B cell (primary cell): ENCODE measurements at regions not wholly inside any gene's neighbourhood (a gene's known extent, or its start where the extent isn't known, plus 50 kb on each side); places are given as distances from the start of the nearest gene placed in this dataset.

Experiments used
- ATAC-seq: fragments of 200-7000 bp; cut with Tn5 transposase; one replicate; pipeline ENCODE4 v1.10.0; 2021; ENCODE audit warnings: low read depth, mild to moderate bottlenecking, moderate number of reproducible peaks, moderate library complexity
- CTCF ChIA-PET: fragments of 350-600 bp; sonication (Branson Sonifier 250); formaldehyde crosslinking; loops from one replicate; lab custom pipeline; 2021; ENCODE audit warnings: antibody characterized with exemption, inconsistent platforms; lab: Charles Lee
- POLR2A ChIA-PET: fragments of 350-600 bp; sonication (Branson Sonifier 250); formaldehyde crosslinking; loops from one replicate; lab custom pipeline; 2021; ENCODE audit warnings: antibody characterized with exemption; lab: Charles Lee
- DNase-seq: peaks from one replicate; pipeline ENCODE4 v3.0.0; 2013
- H2AFZ ChIP-seq: 2 replicates; pipeline ENCODE4 v1.6.1; 2012; ENCODE audit warnings: mild to moderate bottlenecking, low read depth, low read length; ENCODE audit not compliant: insufficient read depth, poor library complexity, severe bottlenecking
- H3K27ac ChIP-seq, 2 donors: 1 replicate in 1 of 2; 2 replicates in 1 of 2; pipeline ENCODE4 v1.5.1; 2012 to 2013; ENCODE audit warnings: low read length in 2 of 2, mild to moderate bottlenecking in 2 of 2, moderate library complexity in 1 of 2
- H3K27me3 ChIP-seq, 4 experiments: fragments of 200-600 bp in 1 of 4; sonication (generic) in 1 of 4; replicated peaks in 1 of 4; 1 replicate in 2 of 4; 2 replicates in 2 of 4; pipeline versions ENCODE4 v1.6.1 to v1.7.0; 2013 to 2016; ENCODE audit warnings: low read length in 3 of 4, mild to moderate bottlenecking in 2 of 4, mixed read lengths in 1 of 4, moderate library complexity in 1 of 4; ENCODE audit not compliant: insufficient read depth in 4 of 4, control insufficient read depth in 3 of 4; ENCODE audit errors: control extremely low read depth in 1 of 4
- H3K36me3 ChIP-seq, 2 experiments: replicated peaks in 1 of 2; 1 replicate in 1 of 2; 2 replicates in 1 of 2; pipeline versions ENCODE4 v1.6.1 to v1.7.1; 2013; ENCODE audit warnings: low read length in 1 of 2; ENCODE audit not compliant: insufficient read depth in 2 of 2, control insufficient read depth in 1 of 2; ENCODE audit errors: control extremely low read depth in 1 of 2, extremely low read depth in 1 of 2
- H3K4me1 ChIP-seq, 2 donors: fragments of 200-600 bp in 1 of 2; sonication (generic) in 1 of 2; 1 replicate in 1 of 2; 2 replicates in 1 of 2; pipeline versions ENCODE4 v1.5.1 to v1.6.1; 2013 to 2017; ENCODE audit warnings: low read length in 2 of 2; ENCODE audit not compliant: control insufficient read depth in 2 of 2, insufficient read depth in 2 of 2
- H3K4me2 ChIP-seq: replicated peaks from 2 replicates; pipeline ENCODE3; 2012; ENCODE audit warnings: mild to moderate bottlenecking, low read depth, low read length; ENCODE audit not compliant: poor library complexity, severe bottlenecking
- H3K4me3 ChIP-seq, 5 experiments: fragments of 200-600 bp in 1 of 5; sonication (generic) in 1 of 5; 1 replicate in 3 of 5; 2 replicates in 2 of 5; pipeline versions ENCODE4 v1.5.1 to v1.7.0; 2011 to 2016; ENCODE audit warnings: low read length in 4 of 5, mild to moderate bottlenecking in 4 of 5, low read depth in 2 of 5, control low read depth in 1 of 5, moderate library complexity in 1 of 5; ENCODE audit not compliant: insufficient read depth in 1 of 5; ENCODE audit errors: control extremely low read depth in 1 of 5, extremely low read depth in 1 of 5
- H3K79me2 ChIP-seq: fragments of 200-600 bp; sonication (generic); one replicate; pipeline ENCODE4 v1.6.0; 2016; ENCODE audit warnings: low read length; ENCODE audit not compliant: control insufficient read depth, insufficient read depth
- H3K9ac ChIP-seq: fragments of 200-600 bp; sonication (generic); 2 replicates; pipeline ENCODE4 v1.6.1; 2017; ENCODE audit warnings: mild to moderate bottlenecking, low read length, moderate library complexity
- H3K9me3 ChIP-seq, 3 donors: one replicate each; pipeline versions ENCODE4 v1.6.1 to v1.7.1; 2013; ENCODE audit warnings: low read length in 2 of 3; ENCODE audit not compliant: control insufficient read depth in 2 of 3, insufficient read depth in 1 of 3; ENCODE audit errors: control extremely low read depth in 1 of 3
- H4K20me1 ChIP-seq: 2 replicates; pipeline ENCODE4 v1.6.0; 2012; ENCODE audit warnings: mild to moderate bottlenecking, low read length; ENCODE audit not compliant: insufficient read depth, control insufficient read depth, poor library complexity, severe bottlenecking
- H3K27ac Mint-ChIP-seq: one replicate; pipeline ENCODE4 v1.8.0; 2021; ENCODE audit warnings: mixed read lengths
- H3K27me3 Mint-ChIP-seq: one replicate; pipeline ENCODE4 v1.8.0; 2021; ENCODE audit warnings: mixed read lengths
- H3K4me1 Mint-ChIP-seq: one replicate; pipeline ENCODE4 v1.8.0; 2021; ENCODE audit warnings: mixed read lengths
- H3K4me3 Mint-ChIP-seq: one replicate; pipeline ENCODE4 v1.8.0; 2021; ENCODE audit warnings: mixed read lengths
- H3K9me3 Mint-ChIP-seq: one replicate; pipeline ENCODE4 v1.8.0; 2022; ENCODE audit warnings: mixed read lengths; ENCODE audit not compliant: insufficient read depth
- CTCF ChIP-seq: fragments of 200-600 bp; IDR thresholded peaks from one replicate; pipeline ENCODE4 v1.8.0; 2022; ENCODE audit warnings: antibody characterized with exemption, mild to moderate bottlenecking
- EZH2 ChIP-seq: IDR thresholded peaks from 2 replicates; pipeline ENCODE4 v1.6.1; 2012; ENCODE audit warnings: borderline replicate concordance, low read depth, mild to moderate bottlenecking, moderate library complexity, low read length; ENCODE audit not compliant: insufficient read depth, poor library complexity, severe bottlenecking
- WGBS: methylation state at CpG from one replicate; pipeline ENCODE4 v1.1.5; 2013; ENCODE audit warnings: missing lambda C conversion rate; ENCODE audit not compliant: insufficient coverage; 5-methylcytosine and 5-hydroxymethylcytosine counted together
- intact Hi-C: fragments of 100-400 bp; cut with micrococcal nuclease; formaldehyde crosslinking; loops from one replicate; pipeline ENCODE4 v1.10.0; 2022

GRCh38 chr3:159522276-159522675 lies 466.4 kb upstream of the IL12A start:
- ATAC-seq (no peak), DNase-seq (no peak)
- no peak overlapping the region for H3K4me3 ChIP-seq
- H2AFZ ChIP-seq = no peak overlapping the region
- Mint-ChIP-seq H3K27ac (no peak overlapping the region), H3K27me3 (no peaks in the 10 kb centered on the region), H3K4me1 (no peaks in the 10 kb centered on the region), H3K4me3 (no peak overlapping the region), H3K9me3 (no peaks in the 10 kb centered on the region)
- intact Hi-C loops = no loop called here
- H3K4me1 ChIP-seq = no peaks in the 10 kb centered on the region
- no peak for TF ChIP-seq CTCF
- ChIA-PET POLR2A (no interaction called here), CTCF (no interaction called here)
- H3K36me3 ChIP-seq = no peaks in the 10 kb centered on the region
- H3K79me2 ChIP-seq = no peaks in the 10 kb centered on the region
- WGBS = 79% methylated on average over 2 of the region's 3 CpGs
- H3K9ac ChIP-seq = no peak overlapping the region
- H4K20me1 ChIP-seq = no peaks in the 10 kb centered on the region
- H3K9me3 ChIP-seq = no peaks in the 10 kb centered on the region
- H3K27ac ChIP-seq = no peak overlapping the region
- H3K4me2 ChIP-seq = no peak overlapping the region
- no peaks in the 10 kb centered on the region for H3K27me3 ChIP-seq

- Histone ChIP-seq H3K4me2 (no peak overlapping the region), H3K79me2 (no peaks in the 10 kb centered on the region), H3K27me3 (no peaks in the 10 kb centered on the region), H2AFZ (no peak overlapping the region), H4K20me1 (no peaks in the 10 kb centered on the region), H3K9me3 (peaks cover 0 to 3% (median 0%) of the 10 kb centered on the region in 3 donors), H3K4me3 (no peak overlapping the region), H3K4me1 (no peaks in the 10 kb centered on the region), H3K9ac (no peak overlapping the region), H3K36me3 (no peaks in the 10 kb centered on the region), H3K27ac (no peak overlapping the region)
- Mint-ChIP-seq H3K27me3 (no peaks in the 10 kb centered on the region), H3K4me1 (no peaks in the 10 kb centered on the region), H3K9me3 (no peaks in the 10 kb centered on the region), H3K4me3 (no peak overlapping the region), H3K27ac (no peak overlapping the region)
- DNase-seq (no peak), ATAC-seq (no peak)
- intact Hi-C loops = no loop called here
- CTCF ChIA-PET = no interaction called here
- POLR2A ChIA-PET = no interaction called here
- 70% methylated on average over 5 of the region's 9 CpGs for WGBS
- TF ChIP-seq CTCF (no peak), EZH2 (no peak)
Observed at GRCh38 chr3:159528251-159528895, 460.3 kb upstream of the IL12A start.
